IPS DF 19.7 (cell line): ENCODE measurements at regions not wholly inside any gene's neighbourhood (a gene's known extent, or its start where the extent isn't known, plus 50 kb on each side); places are given as distances from the start of the nearest gene placed in this dataset.

ENCODE experiments used
- DNase-seq: peaks from one replicate; pipeline ENCODE4 v3.0.0-alpha.2; 2013; ENCODE audit warnings: low read depth, low spot score

DNA sequence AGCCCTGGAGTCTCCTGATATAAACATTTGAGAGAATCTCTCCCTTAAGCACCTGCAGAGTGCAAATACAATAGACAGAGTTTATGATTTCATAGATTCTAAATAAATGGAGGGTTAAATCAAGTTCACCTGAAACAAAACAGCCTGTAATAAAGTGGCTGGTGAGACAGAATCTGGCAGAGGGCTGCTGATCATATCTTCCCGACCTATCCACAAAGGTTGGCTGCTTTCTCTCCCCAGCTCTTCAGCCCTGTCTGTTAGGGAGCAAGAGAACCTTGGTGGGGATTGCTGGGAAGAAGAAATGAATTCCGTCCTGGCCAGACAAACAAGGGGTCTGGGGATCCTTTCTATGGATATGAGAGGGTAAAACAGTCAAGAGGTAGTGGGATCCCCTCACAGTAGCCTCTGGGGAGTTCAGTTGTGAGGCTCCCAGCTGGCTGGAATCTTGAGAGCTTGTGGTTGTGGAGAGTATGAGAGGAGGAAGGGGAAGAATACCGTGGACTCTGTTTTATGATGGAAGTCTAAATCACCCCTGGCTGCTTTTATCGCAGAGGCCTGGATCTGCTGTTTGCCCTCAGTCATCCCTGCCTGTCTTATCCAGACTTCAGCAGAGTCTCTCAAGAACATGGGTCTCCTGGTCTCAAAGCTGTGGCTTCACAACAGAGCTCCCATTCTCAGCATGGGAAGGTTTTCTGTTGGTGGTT, 451.3 kb downstream of the NTRK3 start:
- no peak for DNase-seq

DNA sequence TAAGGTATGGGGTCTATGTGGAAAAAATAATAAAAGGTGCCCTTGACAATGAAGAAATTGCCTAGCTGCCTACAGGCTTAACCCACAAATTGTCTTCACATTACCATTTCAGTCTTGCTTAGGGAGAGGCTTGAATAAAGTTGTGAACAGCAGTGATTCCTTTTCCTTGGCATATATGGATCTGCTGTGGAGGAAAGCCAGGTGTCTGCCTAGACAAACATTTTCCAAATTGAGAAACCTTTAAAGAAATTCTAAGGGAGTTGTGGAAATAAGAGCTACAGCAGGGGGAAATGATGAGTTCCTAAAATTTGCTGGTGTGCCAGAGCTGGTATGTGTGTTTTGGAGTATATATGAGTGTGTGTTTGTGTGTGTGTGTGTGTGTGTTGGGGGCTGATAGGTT, 452.1 kb downstream of the NTRK3 start:
- DNase-seq, result no peak

- no peak for DNase-seq
Observed at GRCh38 chr15:87799838-87800237, 456.7 kb downstream of the NTRK3 start.

DNA sequence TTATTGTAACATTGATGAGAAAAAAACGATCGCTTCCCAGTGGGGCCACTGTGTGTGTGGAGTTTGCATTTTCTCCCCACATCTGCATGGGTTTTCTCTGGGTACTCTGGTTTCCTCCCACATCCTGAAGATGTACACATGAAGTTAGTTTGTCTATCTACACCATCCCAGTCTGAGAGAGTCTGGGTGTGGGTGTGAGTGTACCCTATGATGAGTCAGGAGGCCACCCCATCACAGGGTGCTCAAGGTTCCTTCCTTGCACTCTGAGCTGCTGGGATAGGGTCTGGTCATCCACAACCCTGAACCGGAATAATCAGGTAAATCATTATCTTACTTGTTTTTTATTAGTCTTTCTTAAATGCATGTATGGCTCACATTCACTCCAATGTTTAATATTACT, 457.1 kb downstream of the NTRK3 start:
- no peak for DNase-seq

DNA sequence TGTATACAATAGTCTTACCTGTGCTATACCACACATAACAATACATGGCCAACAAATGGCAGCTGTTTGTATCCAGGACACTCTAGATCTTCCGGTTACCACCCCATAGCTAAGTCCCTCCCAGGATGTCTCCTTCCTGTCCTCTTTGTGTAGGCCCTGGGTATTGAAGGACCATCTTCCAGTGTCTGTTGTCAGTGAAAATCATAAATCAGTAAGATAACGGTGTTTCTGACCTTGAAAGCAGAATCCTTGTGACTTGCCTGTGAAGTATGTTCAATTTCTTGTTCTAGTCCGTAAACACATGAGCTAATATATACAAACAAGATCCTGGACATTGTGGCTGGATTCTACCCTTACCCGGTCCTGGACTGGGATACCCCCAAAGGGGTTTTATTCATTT, 462.8 kb downstream of the NTRK3 start:
- no peak for DNase-seq

DNA sequence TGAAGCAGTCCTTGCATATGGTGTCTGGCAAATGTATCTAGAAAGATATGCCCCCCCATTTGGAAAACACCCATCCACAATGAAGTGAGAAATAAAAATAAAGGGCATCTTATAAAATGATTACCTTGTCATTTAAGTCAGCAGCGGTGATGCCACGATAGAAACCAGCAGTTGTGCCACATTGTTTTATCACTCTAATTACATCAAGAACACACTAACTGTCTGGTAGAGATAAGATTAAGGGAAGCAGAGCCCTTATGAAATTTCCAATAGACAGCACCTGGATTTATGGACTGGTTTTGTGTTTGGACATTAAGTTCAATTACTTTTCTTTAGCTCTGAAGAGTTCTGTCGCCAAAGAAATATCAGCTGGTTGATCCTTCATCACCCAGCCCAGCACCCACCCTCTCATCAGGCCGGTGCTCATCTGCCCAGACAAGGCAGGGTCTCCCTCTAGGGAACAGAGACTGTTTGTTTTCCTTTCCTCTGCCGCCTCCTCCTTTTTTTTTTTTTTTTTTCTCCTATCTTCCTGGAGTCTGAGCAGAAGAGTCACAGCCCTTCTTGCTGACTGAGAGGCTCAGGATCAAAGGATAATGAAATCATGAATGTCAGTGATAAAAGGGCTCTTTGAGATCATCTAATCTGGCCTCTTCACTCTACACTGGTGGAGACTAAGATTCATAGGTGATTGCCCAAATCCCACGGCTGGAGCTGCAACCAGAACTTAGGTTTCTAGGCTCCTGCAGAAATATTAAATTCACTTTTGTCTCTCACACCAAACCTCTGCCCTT, 464.1 kb downstream of the NTRK3 start:
- DNase-seq, result no peak

DNA sequence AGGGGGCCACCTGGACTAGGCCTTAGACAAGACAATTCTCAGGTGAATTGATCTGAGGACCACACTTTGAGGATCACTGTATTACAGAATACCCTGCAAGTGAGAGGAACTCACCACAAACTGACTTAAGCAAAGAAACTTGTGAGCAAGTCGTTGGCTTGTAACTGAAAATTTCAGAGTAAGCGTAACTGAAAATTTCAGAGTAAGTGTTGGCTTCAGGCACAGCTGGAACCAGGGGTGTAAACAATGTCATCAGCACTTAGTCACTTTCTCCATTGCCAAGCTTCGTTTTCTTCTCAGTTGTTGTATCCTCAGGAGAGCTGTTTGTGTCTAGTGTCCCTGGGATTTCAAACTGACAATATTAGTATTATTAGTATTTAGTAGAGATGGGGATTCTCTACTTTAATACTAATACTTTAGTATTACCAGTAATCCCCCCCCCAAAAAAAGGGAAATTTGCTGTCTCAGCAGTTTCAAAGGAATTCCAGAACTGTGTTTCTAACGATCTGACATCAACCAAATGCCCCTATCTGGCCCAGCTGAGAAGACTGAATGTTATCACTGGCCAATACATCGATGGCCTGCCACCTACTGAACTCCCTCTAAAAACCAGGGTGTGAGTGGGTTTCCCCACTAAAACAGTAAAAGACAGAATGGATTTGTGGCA, 474.4 kb downstream of the NTRK3 start:
- no peak for DNase-seq

- DNase-seq, result no peak
Observed at GRCh38 chr15:87779746-87780145, 476.8 kb downstream of the NTRK3 start.

GRCh38 chr15:87778358-87778757, 478.2 kb downstream of the NTRK3 start:
- DNase-seq, result no peak

GRCh38 chr15:87777054-87777561, 479.4 kb downstream of the NTRK3 start:
- no peak for DNase-seq

DNA sequence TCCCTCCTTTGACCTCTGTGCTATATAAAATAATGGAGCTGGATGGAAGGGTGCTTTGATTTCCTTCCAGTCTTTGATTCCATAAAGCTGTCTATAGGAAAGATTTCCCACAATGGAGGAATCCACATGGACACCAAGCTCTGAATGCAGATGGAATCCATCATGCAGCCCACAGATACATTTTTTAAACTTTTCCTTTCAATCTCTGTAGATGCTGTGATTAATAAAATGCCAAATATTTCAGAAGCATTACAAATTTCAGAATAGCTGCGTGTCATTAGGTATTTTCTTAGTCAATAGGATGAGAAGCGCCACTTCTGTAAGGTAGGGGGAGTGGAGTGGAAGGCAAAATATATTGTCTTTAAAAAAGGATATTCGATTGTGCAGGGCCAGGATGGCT, 489.0 kb downstream of the NTRK3 start:
- DNase-seq, result no peak

- peak; percentile 25 for DNase-seq
Observed at GRCh38 chr15:87764461-87765240, 491.9 kb downstream of the NTRK3 start.

DNA sequence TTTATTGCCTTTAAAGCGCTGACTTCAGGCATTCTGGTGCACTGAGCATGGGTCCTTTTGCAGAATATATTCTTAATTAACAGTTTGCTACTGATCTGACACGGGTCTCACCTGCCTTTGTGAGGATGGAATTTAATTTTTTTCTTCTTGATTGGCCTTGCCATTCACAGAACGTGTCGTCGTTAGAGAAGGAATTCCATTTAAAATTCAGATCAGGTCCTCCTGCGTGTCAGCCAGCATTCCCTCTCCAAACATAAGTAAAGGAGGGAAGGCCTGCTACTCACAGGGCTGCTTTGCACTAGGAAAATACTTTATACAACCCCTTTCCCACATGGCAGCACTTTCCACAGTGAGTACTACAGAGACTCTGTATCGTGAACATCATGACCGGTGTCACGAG, 492.7 kb downstream of the NTRK3 start:
- DNase-seq, result no peak

DNA sequence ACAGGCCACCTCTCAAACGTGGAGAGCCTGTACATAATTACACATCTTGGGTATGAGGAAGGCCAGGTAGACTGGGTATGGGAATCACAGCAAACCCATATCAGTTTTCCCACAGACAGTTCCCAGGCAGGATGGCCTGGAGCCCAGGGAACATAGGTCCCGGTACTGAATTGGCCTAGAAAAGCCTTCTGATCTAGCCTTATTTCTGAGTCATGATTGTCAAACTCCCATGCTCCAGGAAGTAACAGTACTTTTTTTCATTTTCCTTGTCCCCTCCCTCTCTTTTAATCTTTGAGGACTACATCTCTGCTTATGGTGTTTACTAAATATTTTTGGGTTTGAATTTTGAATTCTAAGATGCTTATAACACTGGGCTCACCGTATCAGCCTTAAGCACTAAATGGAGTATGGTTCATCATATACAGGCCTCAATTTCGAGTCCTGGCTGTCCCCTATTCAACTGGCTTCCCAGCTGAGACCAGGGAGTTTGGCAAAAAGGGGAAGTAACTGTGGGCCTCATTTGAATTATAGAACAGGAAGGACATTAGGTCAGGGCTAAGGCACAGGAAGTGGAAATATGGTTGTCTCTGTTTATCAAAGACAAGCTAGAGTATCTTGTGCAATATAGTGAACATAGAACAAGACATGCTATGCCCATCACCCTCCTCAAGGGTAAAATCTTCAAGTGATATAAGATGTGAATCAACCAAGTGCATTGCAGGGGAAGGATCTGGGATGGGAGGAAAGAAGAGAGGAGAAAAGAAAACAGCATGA, 494.6 kb downstream of the NTRK3 start:
- no peak for DNase-seq

- DNase-seq, result no peak
Observed at GRCh38 chr15:87760547-87761314, 495.8 kb downstream of the NTRK3 start.

DNA sequence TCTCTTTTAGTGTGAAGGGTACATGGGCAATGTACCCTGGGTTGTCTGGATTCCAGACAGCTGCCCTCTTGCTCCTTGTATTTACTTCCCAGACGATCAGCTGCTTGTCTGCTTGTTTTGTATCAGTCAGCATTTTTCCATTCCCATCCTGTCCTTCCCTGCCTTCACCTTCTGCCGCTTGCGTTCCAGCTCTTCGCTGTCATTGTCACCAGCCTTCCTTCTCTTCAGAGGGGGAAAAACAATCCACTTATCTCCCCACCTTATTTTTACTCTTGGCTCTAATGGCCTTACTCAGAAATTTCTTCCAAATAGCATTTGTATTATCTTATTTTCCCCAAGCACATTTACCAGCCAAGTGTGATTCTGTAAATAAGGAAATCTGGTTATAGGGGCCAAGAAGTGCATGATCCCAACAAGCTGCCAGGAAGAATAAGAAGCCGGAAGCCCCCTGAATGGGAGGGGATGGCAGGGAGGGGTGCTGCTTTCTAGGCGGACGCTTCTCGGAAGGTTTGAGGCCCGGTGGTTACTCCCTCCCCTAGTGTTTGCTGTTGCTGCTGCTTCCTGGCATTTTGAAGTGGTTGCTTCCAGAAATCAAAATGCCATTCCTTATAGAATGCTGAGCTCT, 497.6 kb downstream of the NTRK3 start:
- no peak for DNase-seq

DNA sequence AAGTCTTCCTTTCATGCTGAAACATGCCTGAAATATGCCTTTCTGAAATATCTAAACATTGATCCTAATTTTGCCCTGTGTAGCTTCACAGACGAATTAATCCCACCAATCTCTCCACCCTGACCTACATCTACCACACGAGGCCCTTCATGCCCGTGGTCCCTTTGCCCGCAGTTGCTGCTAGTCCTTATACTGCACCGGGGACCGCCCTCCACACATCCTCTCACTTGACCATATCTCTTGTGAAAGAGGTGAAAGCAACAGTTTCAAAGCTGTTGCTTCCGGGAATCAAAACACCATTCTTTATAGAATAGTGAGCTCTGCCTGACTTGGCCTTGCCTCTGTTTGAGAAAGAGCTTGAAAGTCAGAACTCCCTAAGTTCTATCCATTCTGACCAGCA, 499.5 kb downstream of the NTRK3 start:
- no peak for DNase-seq

GRCh38 chr15:87756072-87756471, 500.5 kb downstream of the NTRK3 start:
- no peak for DNase-seq

GRCh38 chr15:87755226-87755625, 501.3 kb downstream of the NTRK3 start:
- DNase-seq, result no peak

GRCh38 chr15:87753539-87753938, 503.0 kb downstream of the NTRK3 start:
- no peak for DNase-seq
